ENCODE measurements at regions not wholly inside any gene's neighbourhood (a gene's known extent, or its start where the extent isn't known, plus 50 kb on each side); places are given as distances from the start of the nearest gene placed in this dataset.

GRCh38 chr10:131445623-131446022, 134.1 kb upstream of the TCERG1L start:
- DNase-seq (ENCODE audit: low spot score): no peak

- no peak for DNase-seq (ENCODE audit: low spot score)
Observed at GRCh38 chr10:131446171-131446570, 134.7 kb upstream of the TCERG1L start.

DNA sequence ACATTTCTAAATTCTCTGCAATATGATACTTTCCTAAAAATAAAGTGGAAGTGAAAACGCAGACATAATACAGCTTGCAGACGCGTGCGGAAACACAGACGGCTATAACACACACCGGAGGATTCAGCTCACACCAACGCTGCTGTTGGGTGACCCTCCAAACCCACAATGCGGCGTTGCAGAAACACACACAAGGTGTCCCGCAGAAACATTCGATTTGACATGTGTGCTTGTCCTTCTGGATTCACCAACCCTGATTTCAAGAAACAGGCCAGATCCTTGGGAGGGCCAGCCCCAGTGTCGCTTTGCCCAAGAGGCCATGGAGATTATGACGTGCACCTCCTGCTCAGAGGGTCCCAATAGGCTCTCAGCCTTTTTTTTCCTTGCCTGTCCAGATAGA, 136.7 kb upstream of the TCERG1L start:
- no peak for DNase-seq (ENCODE audit: low spot score)

DNA sequence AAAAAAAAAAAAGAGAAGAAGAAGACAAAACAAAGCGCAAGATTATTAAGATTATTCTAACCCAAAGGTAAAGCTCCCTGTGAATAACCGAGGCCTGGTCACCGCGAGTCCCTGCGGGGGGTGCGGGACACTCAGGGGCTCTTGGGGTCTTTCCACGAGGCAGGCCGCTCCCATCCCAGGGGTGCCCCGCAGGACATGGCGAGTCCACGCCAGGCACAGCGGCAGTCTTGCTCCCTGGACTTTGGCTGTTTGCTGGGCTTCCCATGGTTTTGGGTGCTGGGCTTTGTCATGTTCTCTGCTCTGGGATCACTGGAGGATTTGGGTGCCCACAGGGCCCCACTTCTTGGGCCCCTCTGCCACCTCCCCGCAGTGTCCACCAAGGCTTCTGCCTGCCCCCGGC, 137.4 kb upstream of the TCERG1L start:
- no peak for DNase-seq (ENCODE audit: low spot score)

- DNase-seq (ENCODE audit: low spot score): no peak
Observed at GRCh38 chr10:131450216-131450765, 138.8 kb upstream of the TCERG1L start.

DNA sequence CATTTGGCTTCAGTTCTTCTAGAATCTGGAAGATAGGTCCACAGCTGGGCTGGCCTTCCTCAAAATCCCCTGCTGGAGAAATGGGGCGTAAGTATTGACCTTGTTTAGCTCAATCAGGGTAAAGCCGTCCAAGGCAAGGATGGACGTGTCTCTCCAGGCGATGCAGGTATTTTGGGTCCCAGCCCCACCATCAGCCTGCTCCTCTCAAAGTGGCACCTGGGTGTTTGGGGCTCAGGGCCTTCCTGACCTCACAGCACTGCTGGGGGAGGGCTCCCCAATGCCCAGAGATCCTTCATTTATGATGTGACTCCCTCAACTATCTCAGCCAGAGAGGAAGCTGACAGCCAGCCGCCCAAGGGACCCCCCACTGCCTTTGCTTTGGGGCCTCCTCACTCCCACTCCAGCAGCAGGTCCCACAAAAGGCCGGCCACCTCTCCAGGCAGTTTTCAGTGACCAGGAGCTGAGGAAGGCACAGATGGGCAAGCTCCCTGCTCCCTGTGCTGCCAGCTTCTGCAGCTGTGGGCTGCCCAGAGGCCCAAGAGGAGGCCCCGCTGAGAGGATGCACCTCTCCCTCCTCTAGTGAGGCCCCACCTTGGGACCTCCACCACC, 140.0 kb upstream of the TCERG1L start:
- no peak for DNase-seq (ENCODE audit: low spot score)

- no peak for DNase-seq (ENCODE audit: low spot score)
Observed at GRCh38 chr10:131452926-131453720, 141.6 kb upstream of the TCERG1L start.

DNA sequence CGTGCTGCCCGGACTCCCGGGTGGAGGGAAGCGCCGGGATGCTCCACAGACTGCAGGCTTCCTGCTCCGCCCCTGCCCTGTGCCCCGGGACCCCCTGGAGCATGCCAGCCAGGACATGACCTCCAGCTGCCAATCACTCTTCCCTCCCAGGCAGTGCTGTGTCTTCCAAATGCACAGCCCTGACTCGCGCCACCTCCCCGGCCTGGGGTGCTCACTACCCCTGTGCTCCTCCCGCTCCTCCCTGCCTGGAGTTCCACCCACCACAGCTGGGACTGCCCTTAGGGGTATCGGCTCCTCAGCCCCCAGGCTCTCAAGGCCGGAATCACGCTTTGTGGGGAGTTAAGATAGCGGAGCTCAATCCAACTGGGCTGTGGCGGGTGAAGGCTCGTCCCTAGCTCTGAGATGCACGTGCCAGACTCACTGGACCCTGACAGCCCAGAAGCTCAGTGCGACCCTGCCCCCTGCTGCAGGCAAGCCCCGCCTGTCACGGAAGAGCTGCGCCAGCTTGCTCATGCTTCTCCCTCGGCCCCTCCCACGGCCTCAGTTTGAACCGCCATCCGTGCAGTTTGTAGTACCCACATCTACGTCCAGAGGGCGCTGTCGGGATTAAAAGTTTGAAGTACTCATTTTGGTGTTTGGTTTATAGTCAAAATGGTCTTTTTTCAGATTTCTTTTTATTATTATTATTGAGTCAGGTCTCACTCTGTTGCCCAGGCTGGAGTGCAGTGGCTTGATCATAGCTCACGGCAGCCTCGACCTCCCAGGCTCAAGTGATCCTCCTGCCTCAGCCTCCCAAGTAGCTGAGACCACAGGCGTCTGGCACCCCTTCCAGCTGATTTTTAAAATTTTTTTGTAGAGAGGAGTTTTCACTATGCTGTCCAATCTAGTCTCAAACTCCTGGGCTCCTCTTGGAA, 142.5 kb upstream of the TCERG1L start:
- DNase-seq (ENCODE audit: low spot score): peak; percentile 23

GRCh38 chr10:131456411-131456810, 144.9 kb upstream of the TCERG1L start:
- no peak for DNase-seq (ENCODE audit: low spot score)

DNA sequence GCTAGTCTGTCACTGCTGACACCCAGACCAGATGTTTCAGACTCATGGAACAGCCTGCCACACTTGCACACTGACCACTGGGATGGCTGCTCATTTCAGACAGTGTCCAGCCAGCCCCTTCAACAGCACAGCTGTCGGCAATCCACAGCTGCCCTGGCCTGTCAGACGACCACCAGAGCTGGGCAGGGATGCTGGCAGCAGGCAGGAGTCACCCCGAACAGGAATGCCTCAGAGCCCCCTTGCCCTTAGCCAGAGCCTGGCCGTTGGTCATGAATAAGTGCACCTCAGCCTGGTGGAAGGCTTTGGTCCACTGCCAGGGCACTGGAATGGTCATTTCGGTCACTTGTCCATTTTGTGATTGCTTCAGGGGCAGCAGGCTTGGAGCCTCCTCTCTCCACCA, 149.6 kb upstream of the TCERG1L start:
- DNase-seq (ENCODE audit: low spot score): no peak

GRCh38 chr10:131464789-131465188, 153.3 kb upstream of the TCERG1L start:
- no peak for DNase-seq (ENCODE audit: low spot score)

GRCh38 chr10:131469551-131469950, 158.0 kb upstream of the TCERG1L start:
- DNase-seq (ENCODE audit: low spot score): no peak

GRCh38 chr10:131473645-131474044, 162.1 kb upstream of the TCERG1L start:
- DNase-seq (ENCODE audit: low spot score): no peak

DNA sequence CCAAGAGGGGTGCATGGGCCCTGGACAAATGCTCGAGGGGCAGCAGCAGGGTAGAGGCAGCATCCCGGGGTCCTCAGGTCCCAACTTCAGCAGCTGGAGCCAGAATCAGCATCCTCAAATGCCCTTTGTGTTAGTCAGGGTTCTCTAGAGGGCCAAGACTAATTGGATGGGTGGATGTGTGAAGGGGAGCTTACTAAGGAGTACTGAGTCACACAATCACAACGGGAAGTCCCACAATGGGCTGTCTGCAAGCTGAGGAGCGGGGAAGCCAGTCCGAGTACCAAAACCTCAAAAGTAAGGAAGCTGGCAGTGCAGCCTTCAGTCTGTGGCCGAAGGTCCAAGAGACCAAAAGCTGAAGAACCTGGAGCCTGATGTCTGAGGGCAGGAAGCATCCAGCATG, 162.9 kb upstream of the TCERG1L start:
- DNase-seq (ENCODE audit: low spot score): no peak

- no peak for DNase-seq (ENCODE audit: low spot score)
Observed at GRCh38 chr10:131475043-131475442, 163.5 kb upstream of the TCERG1L start.

- DNase-seq (ENCODE audit: low spot score): no peak
Observed at GRCh38 chr10:131475803-131476202, 164.3 kb upstream of the TCERG1L start.

DNA sequence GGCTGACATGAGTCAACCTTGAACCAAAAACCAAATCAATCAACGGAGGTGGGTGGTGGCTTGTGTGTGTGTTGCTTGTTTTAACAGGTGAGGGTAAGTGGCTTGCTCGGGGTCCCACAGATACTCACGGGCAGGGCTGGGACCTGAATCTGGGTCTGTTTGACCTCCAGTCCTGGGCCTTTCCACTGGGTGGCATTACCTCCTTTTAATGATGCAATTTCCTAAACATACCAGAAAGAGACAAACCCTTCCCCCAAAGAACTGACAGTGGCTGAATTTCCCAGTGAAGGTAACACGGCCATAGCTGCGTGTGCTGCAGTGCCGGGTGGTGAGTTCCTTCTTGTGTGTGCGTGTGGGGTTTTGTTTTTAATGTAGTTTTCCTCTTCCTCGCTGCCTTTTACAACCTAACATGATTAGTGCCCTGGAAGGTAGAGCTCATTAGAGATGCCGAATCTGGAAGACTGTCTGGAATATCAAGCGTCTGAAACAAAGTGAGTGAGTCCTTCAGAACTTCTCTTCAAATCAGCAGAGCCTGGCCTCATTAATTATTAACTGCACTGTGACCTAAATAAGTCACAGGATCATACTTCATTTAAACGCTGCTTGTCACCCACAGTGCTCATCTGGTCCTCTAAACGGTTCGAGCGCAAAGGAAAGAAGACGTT, 166.1 kb upstream of the TCERG1L start:
- DNase-seq (ENCODE audit: low spot score): no peak

DNA sequence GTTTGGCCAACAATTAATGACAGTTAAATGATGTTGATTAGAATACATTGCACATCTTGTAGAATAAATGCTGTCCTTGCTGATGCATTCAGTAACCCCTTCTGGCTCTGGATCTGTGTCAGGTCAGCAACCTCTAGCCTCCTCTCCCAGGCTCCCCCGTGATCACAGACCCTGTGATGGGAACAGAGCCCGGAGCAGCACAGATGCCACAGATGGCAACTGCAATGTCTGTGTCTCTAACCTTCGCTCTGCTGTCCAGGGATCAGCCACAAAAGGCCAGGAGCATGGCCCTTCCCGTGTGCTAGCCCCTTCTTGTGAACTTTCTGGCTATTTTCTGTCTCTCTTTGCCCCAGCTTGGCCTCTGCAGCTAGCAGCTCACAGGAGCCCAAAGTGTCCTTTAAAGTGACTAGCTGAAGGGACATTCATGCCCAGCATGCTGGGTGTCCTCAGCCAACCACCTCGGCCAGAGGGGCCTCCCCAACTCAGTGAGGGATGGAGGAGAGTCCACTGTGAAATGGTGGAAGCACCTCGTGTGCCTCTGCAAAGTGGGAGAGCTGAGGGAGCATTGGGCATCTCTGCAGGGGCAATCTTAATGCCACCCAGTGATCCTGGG, 167.0 kb upstream of the TCERG1L start:
- no peak for DNase-seq (ENCODE audit: low spot score)

- no peak for DNase-seq (ENCODE audit: low spot score)
Observed at GRCh38 chr10:131480066-131480465, 168.5 kb upstream of the TCERG1L start.

GRCh38 chr10:131480861-131481260, 169.3 kb upstream of the TCERG1L start:
- no peak for DNase-seq (ENCODE audit: low spot score)

DNA sequence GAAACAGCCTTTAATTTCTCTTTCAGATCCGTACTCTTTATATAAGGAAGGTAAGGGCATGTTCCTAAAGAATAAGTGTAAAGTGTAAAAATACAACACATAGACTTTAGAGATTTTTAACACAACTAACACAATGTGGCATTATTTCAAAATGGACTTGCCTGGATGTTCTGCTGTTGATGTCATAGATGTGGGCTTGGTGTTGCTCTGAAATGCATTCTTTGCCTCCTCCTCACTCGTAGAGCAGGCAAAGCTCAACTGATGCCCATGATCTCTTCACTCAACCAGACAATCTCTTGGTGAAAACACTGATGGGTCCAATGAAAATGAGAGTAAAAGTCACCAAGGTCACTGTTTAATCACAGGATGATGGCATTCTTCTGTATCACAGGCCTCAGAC, 174.2 kb upstream of the TCERG1L start:
- DNase-seq (ENCODE audit: low spot score): no peak

- no peak for DNase-seq (ENCODE audit: low spot score)
Observed at GRCh38 chr10:131487822-131488221, 176.3 kb upstream of the TCERG1L start.

Data from COLO829 (cell line).